K562 (cell line): ENCODE measurements at regions not wholly inside any gene's neighbourhood (a gene's known extent, or its start where the extent isn't known, plus 50 kb on each side); places are given as distances from the start of the nearest gene placed in this dataset.

ENCODE experiments used
- ATAC-seq: fragments of 200-7000 bp; cut with Tn5 transposase; 3 replicates; pipeline ENCODE4 v1.9.1; 2020; ENCODE audit warnings: moderate library complexity
- BruUV-seq: library from RNA; stranded (reverse); fragments of 400-500 nt; replicated peaks from 2 replicates; lab custom pipeline; 2021; lab: Mats Ljungman, UMichigan
- CTCF ChIA-PET: fragments of 300-600 bp; formaldehyde crosslinking; extraction: SDS; loops from one replicate; lab custom pipeline; 2021; ENCODE audit warnings: low intra/inter-chr PET ratio; lab: Yijun Ruan, JAX
- POLR2A ChIA-PET: fragments of 300-600, 350-650 bp; sonication (Branson Sonifier 250); formaldehyde crosslinking; extraction: SDS; loops from one replicate; lab custom pipeline; 2021; ENCODE audit warnings: antibody characterized with exemption, inconsistent platforms; lab: Yijun Ruan, JAX
- DNase-seq, 4 experiments: peaks; one replicate each; pipeline versions ENCODE4 v3.0.0 to v3.0.0-alpha.2; 2011 to 2018; ENCODE audit warnings: low spot score in 3 of 4, mixed read lengths in 3 of 4; ENCODE audit errors: extremely low read depth in 1 of 4
- FAIRE-seq: peaks from 2 replicates; lab custom pipeline; 2011; peaks lifted over from hg19 to GRCh38; lab: Jason Lieb, UNC
- H2AFZ ChIP-seq: 2 replicates; pipeline ENCODE4 v1.6.0; 2011; ENCODE audit warnings: low read depth, low read length, control low read depth, inconsistent platforms
- H3K27ac ChIP-seq: fragments of 200-600 bp; 3 replicates; pipeline ENCODE4 v1.8.0; 2011; ENCODE audit warnings: low read depth, mild to moderate bottlenecking, control low read depth, inconsistent platforms, low read length, moderate library complexity, mixed read lengths; ENCODE audit errors: extremely low read depth
- H3K27me3 ChIP-seq, 2 experiments: fragments of 300-600 bp in 1 of 2; 2 replicates in 1 of 2; 3 replicates in 1 of 2; pipeline versions ENCODE4 v1.6.0 to v1.8.0; 2011; ENCODE audit warnings: inconsistent platforms in 2 of 2, low read length in 2 of 2, mild to moderate bottlenecking in 1 of 2, mixed read lengths in 1 of 2, moderate library complexity in 1 of 2; ENCODE audit not compliant: control insufficient read depth in 2 of 2, insufficient read depth in 2 of 2
- H3K36me3 ChIP-seq: fragments of 300-600 bp; 3 replicates; pipeline ENCODE4 v1.8.0; 2011; ENCODE audit warnings: mild to moderate bottlenecking, low read length, inconsistent platforms; ENCODE audit not compliant: control insufficient read depth, insufficient read depth
- H3K4me1 ChIP-seq, 2 experiments: fragments of 200-600 bp in 1 of 2; replicated peaks in 1 of 2; 2 replicates in 1 of 2; 3 replicates in 1 of 2; pipeline versions ENCODE4 v1.5.1 to v1.8.0; 2011; ENCODE audit warnings: inconsistent platforms in 2 of 2, low read length in 2 of 2, mild to moderate bottlenecking in 1 of 2, mixed read lengths in 1 of 2, moderate library complexity in 1 of 2; ENCODE audit not compliant: control insufficient read depth in 2 of 2, insufficient read depth in 2 of 2
- H3K4me2 ChIP-seq: 2 replicates; pipeline ENCODE4 v1.6.1; 2011; ENCODE audit warnings: low read length, control low read depth, inconsistent platforms, mixed read lengths; ENCODE audit not compliant: insufficient read depth
- H3K4me3 ChIP-seq: fragments of 200-600 bp; sonication (generic), shearing (Covaris generic); 2 replicates; pipeline ENCODE4 v1.5.1; 2016; ENCODE audit warnings: control low read depth, inconsistent platforms
- H3K79me2 ChIP-seq: fragments of 200-600 bp; 3 replicates; pipeline ENCODE4 v1.8.0; 2011; ENCODE audit warnings: low read length, inconsistent platforms; ENCODE audit not compliant: control insufficient read depth, insufficient read depth
- H3K9ac ChIP-seq, 2 experiments: 2 replicates each; pipeline versions ENCODE4 v1.6.0 to v1.6.1; 2011; ENCODE audit warnings: low read depth in 2 of 2, low read length in 2 of 2, control low read depth in 1 of 2, inconsistent platforms in 1 of 2, mild to moderate bottlenecking in 1 of 2, mixed read lengths in 1 of 2; ENCODE audit not compliant: insufficient read depth in 1 of 2
- H3K9me1 ChIP-seq: one replicate; pipeline ENCODE4 v1.6.0; 2011; ENCODE audit warnings: inconsistent platforms, mild to moderate bottlenecking, low read length, moderate library complexity; ENCODE audit not compliant: control insufficient read depth, insufficient read depth
- H3K9me3 ChIP-seq: replicated peaks from 2 replicates; pipeline ENCODE4 v1.5.1; 2011; ENCODE audit warnings: low read depth, low read length, inconsistent platforms; ENCODE audit not compliant: control insufficient read depth, insufficient read depth
- H4K20me1 ChIP-seq: replicated peaks from 2 replicates; pipeline ENCODE4 v1.6.1; 2011; ENCODE audit warnings: low read length, inconsistent platforms, mixed read lengths; ENCODE audit not compliant: control insufficient read depth, insufficient read depth
- CEBPZ ChIP-seq: fragments of 150-350 bp; IDR thresholded peaks from 2 replicates; pipeline ENCODE4 v1.6.1; 2014; ENCODE audit warnings: low read depth, mild to moderate bottlenecking, low read length, borderline replicate concordance
- SRSF1 ChIP-seq: fragments of 200-400 bp; formaldehyde crosslinking; IDR thresholded peaks from 2 replicates; pipeline ENCODE4 v1.6.1; 2017; ENCODE audit warnings: mild to moderate bottlenecking, low read depth, low read length, moderate library complexity
- ZNF197 ChIP-seq: fragments of 200-800 bp; sonication (Bioruptor generic); IDR thresholded peaks from 2 replicates; pipeline ENCODE4 v1.6.1; 2016; ENCODE audit warnings: low read depth, missing genetic modification characterization, missing compliant biosample characterization
- WGBS: fragments of 100-300 bp; shearing (Covaris generic); methylation state at CpG from one replicate; pipeline ENCODE4 v1.1.6; 2016; ENCODE audit warnings: low coverage, mixed read lengths; ENCODE audit not compliant: insufficient coverage; ENCODE audit errors: missing lambda C conversion rate; 5-methylcytosine and 5-hydroxymethylcytosine counted together
- in situ Hi-C: fragments of 300-500 bp; cut with MboI; formaldehyde crosslinking; loops from 4 replicates; pipeline ENCODE4 v1.15.0; 2018; ENCODE audit warnings: inconsistent platforms, mixed read lengths
- intact Hi-C: fragments of 100-400 bp; cut with micrococcal nuclease; formaldehyde crosslinking; loops from 2 replicates; pipeline ENCODE4 v1.14.2; 2022

GRCh38 chr2:42976351-42976750 lies 184.0 kb upstream of the HAAO start:
- Histone ChIP-seq H3K4me2 (no peak overlapping the region), H3K79me2 (no peaks in the 10 kb centered on the region), H3K9me1 (no peaks in the 10 kb centered on the region), H2AFZ (no peak overlapping the region), H3K36me3 (no peaks in the 10 kb centered on the region), H4K20me1 (no peaks in the 10 kb centered on the region), H3K9me3 (peaks cover 4% of the 10 kb centered on the region), H3K4me1 (peaks cover 0 to 30% of the 10 kb centered on the region in 2 experiments; a peak in 3 of 5 replicates), H3K9ac (peak overlapping the region in 1 of 2 experiments; percentile 61; a peak in 1 of 4 replicates), H3K27me3 (no peaks in the 10 kb centered on the region), H3K4me3 (no peak overlapping the region), H3K27ac (no peak overlapping the region)
- no peak for ATAC-seq
- DNase-seq = no peak
- ChIA-PET POLR2A (interaction anchor here (0.7 to 1.0 kb wide), 3 partner anchors 10 to 336 kb away, joined by 3 read pairs; no protein-coding TSS in a partner anchor), CTCF (interaction anchor here (0.5 to 0.9 kb wide), 3 partner anchors 247 to 542 kb away, joined by 3 to 4 read pairs (median 4); no protein-coding TSS in a partner anchor)
- BruUV-seq = no TSS peak
- TF ChIP-seq CEBPZ (no peak), SRSF1 (no peak), ZNF197 (no peak)
- intact Hi-C loops = loop anchor here (5.0 to 10.0 kb wide), 3 partner anchors 131 to 508 kb away; partner anchors contain the start of gene ZFP36L2
- 68% methylated on average over 4 of the region's 5 CpGs for WGBS
- in situ Hi-C loops = loop anchor here (5.0 to 10.0 kb wide), 2 partner anchors 46 to 258 kb away; no protein-coding TSS in a partner anchor
- no peak for FAIRE-seq
